ENCODE measurements at regions not wholly inside any gene's neighbourhood (a gene's known extent, or its start where the extent isn't known, plus 50 kb on each side); places are given as distances from the start of the nearest gene placed in this dataset.

DNA sequence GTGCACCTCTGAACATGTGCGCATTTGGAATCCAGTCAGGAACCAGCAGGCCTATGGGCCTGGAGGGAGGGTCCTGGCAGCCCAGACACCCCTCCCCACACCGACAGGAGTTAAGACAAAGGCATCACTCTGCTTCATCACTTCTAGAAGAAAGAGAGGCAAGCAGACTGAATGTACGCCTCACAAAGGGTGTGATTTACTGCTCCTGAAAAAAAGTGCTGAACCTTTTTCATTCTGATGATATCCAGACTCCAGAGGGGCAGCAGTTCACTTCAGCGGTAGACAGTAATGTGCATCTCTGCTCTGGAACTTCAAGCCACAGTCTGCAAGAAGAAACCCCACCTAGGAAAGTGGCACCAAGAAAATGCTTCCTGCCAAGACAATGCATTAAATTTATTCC lies 88.2 kb upstream of the TMEM72 start:
- Histone ChIP-seq H3K9ac (ENCODE audit: low read length) (no peak overlapping the region), H3K4me2 (ENCODE audit: low read length) (no peak overlapping the region), H3K4me3 (replicated peaks in 1 of 2; ENCODE audit: low read depth in 1 of 2, low read length in 2 of 2) (no peak overlapping the region), H3K9me2 (ENCODE audit: insufficient read depth) (no peaks in the 10 kb centered on the region), H3K79me2 (ENCODE audit: insufficient read depth, low read length) (no peaks in the 10 kb centered on the region), H3K36me3 (ENCODE audit: control insufficient read depth in 1 of 2, insufficient read depth in 2 of 2, low read length in 2 of 2) (no peaks in the 10 kb centered on the region; a peak in 1 of 4 replicates), H3K4me1 (ENCODE audit: control insufficient read depth in 1 of 2, insufficient read depth in 2 of 2, low read length in 2 of 2) (no peaks in the 10 kb centered on the region), H3K9me3 (ENCODE audit: control insufficient read depth in 1 of 2, insufficient read depth in 1 of 2, low read depth in 1 of 2, low read length in 2 of 2) (no peaks in the 10 kb centered on the region), H2AFZ (ENCODE audit: low read depth, low read length, poor library complexity, severe bottlenecking) (no peak overlapping the region), H4K20me1 (ENCODE audit: insufficient read depth) (no peaks in the 10 kb centered on the region), H3K27ac (ENCODE audit: low read depth, low read length) (no peak overlapping the region), H3K27me3 (ENCODE audit: insufficient read depth, low read length) (peaks cover 3% of the 10 kb centered on the region; the same call in 1 of the 2 replicates)
- no peak for ATAC-seq
- intact Hi-C loops (cut with micrococcal nuclease), result no loop called here
- no peak for TF ChIP-seq POLR2AphosphoS5 (IDR thresholded peaks at IDR 0.05; ENCODE audit: low read depth, low read length)
- TF ChIP-seq YY1 (IDR thresholded peaks at IDR 0.05; ENCODE audit: extremely low read depth, insufficient replicate concordance, low read depth, low read length), result no peak
- TF ChIP-seq, protein P1, sequence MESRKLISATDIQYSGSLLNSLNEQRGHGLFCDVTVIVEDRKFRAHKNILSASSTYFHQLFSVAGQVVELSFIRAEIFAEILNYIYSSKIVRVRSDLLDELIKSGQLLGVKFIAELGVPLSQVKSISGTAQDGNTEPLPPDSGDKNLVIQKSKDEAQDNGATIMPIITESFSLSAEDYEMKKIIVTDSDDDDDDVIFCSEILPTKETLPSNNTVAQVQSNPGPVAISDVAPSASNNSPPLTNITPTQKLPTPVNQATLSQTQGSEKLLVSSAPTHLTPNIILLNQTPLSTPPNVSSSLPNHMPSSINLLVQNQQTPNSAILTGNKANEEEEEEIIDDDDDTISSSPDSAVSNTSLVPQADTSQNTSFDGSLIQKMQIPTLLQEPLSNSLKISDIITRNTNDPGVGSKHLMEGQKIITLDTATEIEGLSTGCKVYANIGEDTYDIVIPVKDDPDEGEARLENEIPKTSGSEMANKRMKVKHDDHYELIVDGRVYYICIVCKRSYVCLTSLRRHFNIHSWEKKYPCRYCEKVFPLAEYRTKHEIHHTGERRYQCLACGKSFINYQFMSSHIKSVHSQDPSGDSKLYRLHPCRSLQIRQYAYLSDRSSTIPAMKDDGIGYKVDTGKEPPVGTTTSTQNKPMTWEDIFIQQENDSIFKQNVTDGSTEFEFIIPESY (IDR thresholded peaks at IDR 0.05; ENCODE audit: extremely low read depth, insufficient replicate concordance, low read length), result no peak
- no peak for TF ChIP-seq ZFX (IDR thresholded peaks at IDR 0.05)
- no peak for TF ChIP-seq SRF (IDR thresholded peaks at IDR 0.05; ENCODE audit: low read depth)
- TF ChIP-seq EZH2 (IDR thresholded peaks at IDR 0.05), result no peak
- no peak for TF ChIP-seq CBX3 (IDR thresholded peaks at IDR 0.05; ENCODE audit: low read depth)
- TF ChIP-seq ELF1 (IDR thresholded peaks at IDR 0.05; ENCODE audit: borderline replicate concordance, low read depth), result no peak
- no peak for TF ChIP-seq SIN3A (IDR thresholded peaks at IDR 0.05; ENCODE audit: low read depth)
- no peak for TF ChIP-seq CEBPB (IDR thresholded peaks at IDR 0.05; ENCODE audit: low read depth)
- TF ChIP-seq, protein P2, sequence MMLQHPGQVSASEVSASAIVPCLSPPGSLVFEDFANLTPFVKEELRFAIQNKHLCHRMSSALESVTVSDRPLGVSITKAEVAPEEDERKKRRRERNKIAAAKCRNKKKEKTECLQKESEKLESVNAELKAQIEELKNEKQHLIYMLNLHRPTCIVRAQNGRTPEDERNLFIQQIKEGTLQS (IDR thresholded peaks at IDR 0.05), result no peak
- no peak for TF ChIP-seq EZH2phosphoT487 (IDR thresholded peaks at IDR 0.05; ENCODE audit: borderline replicate concordance)
- TF ChIP-seq, protein P3, sequence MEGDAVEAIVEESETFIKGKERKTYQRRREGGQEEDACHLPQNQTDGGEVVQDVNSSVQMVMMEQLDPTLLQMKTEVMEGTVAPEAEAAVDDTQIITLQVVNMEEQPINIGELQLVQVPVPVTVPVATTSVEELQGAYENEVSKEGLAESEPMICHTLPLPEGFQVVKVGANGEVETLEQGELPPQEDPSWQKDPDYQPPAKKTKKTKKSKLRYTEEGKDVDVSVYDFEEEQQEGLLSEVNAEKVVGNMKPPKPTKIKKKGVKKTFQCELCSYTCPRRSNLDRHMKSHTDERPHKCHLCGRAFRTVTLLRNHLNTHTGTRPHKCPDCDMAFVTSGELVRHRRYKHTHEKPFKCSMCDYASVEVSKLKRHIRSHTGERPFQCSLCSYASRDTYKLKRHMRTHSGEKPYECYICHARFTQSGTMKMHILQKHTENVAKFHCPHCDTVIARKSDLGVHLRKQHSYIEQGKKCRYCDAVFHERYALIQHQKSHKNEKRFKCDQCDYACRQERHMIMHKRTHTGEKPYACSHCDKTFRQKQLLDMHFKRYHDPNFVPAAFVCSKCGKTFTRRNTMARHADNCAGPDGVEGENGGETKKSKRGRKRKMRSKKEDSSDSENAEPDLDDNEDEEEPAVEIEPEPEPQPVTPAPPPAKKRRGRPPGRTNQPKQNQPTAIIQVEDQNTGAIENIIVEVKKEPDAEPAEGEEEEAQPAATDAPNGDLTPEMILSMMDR (IDR thresholded peaks at IDR 0.05 in 2 of 3, conservative IDR thresholded peaks at IDR 0.05 in 1 of 3; ENCODE audit: borderline replicate concordance in 1 of 3, insufficient read depth in 1 of 3, low read depth in 2 of 3, low read length in 2 of 3), result no peak
- TF ChIP-seq, protein P4, sequence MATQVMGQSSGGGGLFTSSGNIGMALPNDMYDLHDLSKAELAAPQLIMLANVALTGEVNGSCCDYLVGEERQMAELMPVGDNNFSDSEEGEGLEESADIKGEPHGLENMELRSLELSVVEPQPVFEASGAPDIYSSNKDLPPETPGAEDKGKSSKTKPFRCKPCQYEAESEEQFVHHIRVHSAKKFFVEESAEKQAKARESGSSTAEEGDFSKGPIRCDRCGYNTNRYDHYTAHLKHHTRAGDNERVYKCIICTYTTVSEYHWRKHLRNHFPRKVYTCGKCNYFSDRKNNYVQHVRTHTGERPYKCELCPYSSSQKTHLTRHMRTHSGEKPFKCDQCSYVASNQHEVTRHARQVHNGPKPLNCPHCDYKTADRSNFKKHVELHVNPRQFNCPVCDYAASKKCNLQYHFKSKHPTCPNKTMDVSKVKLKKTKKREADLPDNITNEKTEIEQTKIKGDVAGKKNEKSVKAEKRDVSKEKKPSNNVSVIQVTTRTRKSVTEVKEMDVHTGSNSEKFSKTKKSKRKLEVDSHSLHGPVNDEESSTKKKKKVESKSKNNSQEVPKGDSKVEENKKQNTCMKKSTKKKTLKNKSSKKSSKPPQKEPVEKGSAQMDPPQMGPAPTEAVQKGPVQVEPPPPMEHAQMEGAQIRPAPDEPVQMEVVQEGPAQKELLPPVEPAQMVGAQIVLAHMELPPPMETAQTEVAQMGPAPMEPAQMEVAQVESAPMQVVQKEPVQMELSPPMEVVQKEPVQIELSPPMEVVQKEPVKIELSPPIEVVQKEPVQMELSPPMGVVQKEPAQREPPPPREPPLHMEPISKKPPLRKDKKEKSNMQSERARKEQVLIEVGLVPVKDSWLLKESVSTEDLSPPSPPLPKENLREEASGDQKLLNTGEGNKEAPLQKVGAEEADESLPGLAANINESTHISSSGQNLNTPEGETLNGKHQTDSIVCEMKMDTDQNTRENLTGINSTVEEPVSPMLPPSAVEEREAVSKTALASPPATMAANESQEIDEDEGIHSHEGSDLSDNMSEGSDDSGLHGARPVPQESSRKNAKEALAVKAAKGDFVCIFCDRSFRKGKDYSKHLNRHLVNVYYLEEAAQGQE (IDR thresholded peaks at IDR 0.05; ENCODE audit: low read depth), result no peak
- TF ChIP-seq FOSL1 (IDR thresholded peaks at IDR 0.05; ENCODE audit: low read depth), result no peak
- TF ChIP-seq TCF7L2 (IDR thresholded peaks at IDR 0.05; ENCODE audit: borderline replicate concordance, extremely low read depth, insufficient read depth, insufficient read length), result no peak
- no peak for TF ChIP-seq SP1 (IDR thresholded peaks at IDR 0.05; ENCODE audit: low read depth)
- no peak for TF ChIP-seq ZNF274 (IDR thresholded peaks at IDR 0.05; ENCODE audit: low read depth, low read length)
- no peak for TF ChIP-seq EGR1 (IDR thresholded peaks at IDR 0.05; ENCODE audit: low read depth)
- no peak for TF ChIP-seq JUND (IDR thresholded peaks at IDR 0.05)
- CTCF ChIA-PET, result no interaction called here
- no TSS peak for BruUV-seq (replicated peaks)
- no peak for DNase-seq (ENCODE audit: low read depth, low spot score)
- RAD21 ChIA-PET (ENCODE audit: low non-redundant PET in 1 of 2, low total read pairs in 2 of 2, uncharacterized antibody in 2 of 2, unreplicated experiment in 2 of 2), result no interaction called here
- POLR2A ChIA-PET, result no interaction called here

Measured in HCT116 (cell line).